ENCODE measurements at regions not wholly inside any gene's neighbourhood (a gene's known extent, or its start where the extent isn't known, plus 50 kb on each side); places are given as distances from the start of the nearest gene placed in this dataset.

- Histone ChIP-seq H3K4me2 (ENCODE audit: low read length) (no peak overlapping the region), H3K79me2 (replicated peaks; ENCODE audit: insufficient read depth, low read length) (no peaks in the 10 kb centered on the region), H4K20me1 (ENCODE audit: insufficient read depth) (no peaks in the 10 kb centered on the region), H2AFZ (ENCODE audit: low read depth, low read length) (no peak overlapping the region), H3F3A (ENCODE audit: insufficient read depth, low read length, poor library complexity, severe bottlenecking) (no peaks in the 10 kb centered on the region), H3K27ac (ENCODE audit: low read length) (no peak overlapping the region), H3K9me2 (ENCODE audit: insufficient read depth, low read length) (no peaks in the 10 kb centered on the region), H3K4me3 (ENCODE audit: low read length) (no peak overlapping the region), H3K9me3 (ENCODE audit: low read length) (no peaks in the 10 kb centered on the region), H3K36me3 (ENCODE audit: insufficient read depth, low read length) (no peaks in the 10 kb centered on the region), H3K9ac (ENCODE audit: low read length) (no peak overlapping the region), H3K27me3 (ENCODE audit: insufficient read depth, low read depth, low read length) (no peaks in the 10 kb centered on the region)
- TF ChIP-seq EZH2 (IDR thresholded peaks at IDR 0.05; ENCODE audit: borderline replicate concordance, insufficient read depth, low read length, poor library complexity, severe bottlenecking) (no peak), EP300 (conservative IDR thresholded peaks at IDR 0.05; ENCODE audit: poor library complexity, severe bottlenecking) (no peak), POLR2AphosphoS5 (IDR thresholded peaks at IDR 0.05) (no peak), MXI1 (conservative IDR thresholded peaks at IDR 0.05; ENCODE audit: poor library complexity, severe bottlenecking) (no peak), RAD21 (conservative IDR thresholded peaks at IDR 0.05) (no peak), SMC3 (conservative IDR thresholded peaks at IDR 0.05; ENCODE audit: poor library complexity) (no peak), TAF1 (IDR thresholded peaks at IDR 0.05; ENCODE audit: low read depth) (no peak), REST (IDR thresholded peaks at IDR 0.05; ENCODE audit: borderline replicate concordance) (no peak), CTCF (IDR thresholded peaks at IDR 0.05; ENCODE audit: poor library complexity, severe bottlenecking) (no peak)
Observed at GRCh38 chr12:88658009-88658408, 77.7 kb upstream of the KITLG start.

- H2AFZ ChIP-seq (ENCODE audit: low read depth, low read length), result no peak overlapping the region
Observed at GRCh38 chr12:88650715-88651114, 70.4 kb upstream of the KITLG start.

GRCh38 chr12:88648625-88649024 lies 68.4 kb upstream of the KITLG start:
- H3K36me3 ChIP-seq (ENCODE audit: insufficient read depth, low read length), result no peaks in the 10 kb centered on the region
- H3K4me2 ChIP-seq (ENCODE audit: low read length), result no peak overlapping the region
- TF ChIP-seq EZH2 (IDR thresholded peaks at IDR 0.05; ENCODE audit: borderline replicate concordance, insufficient read depth, low read length, poor library complexity, severe bottlenecking) (no peak), SMC3 (conservative IDR thresholded peaks at IDR 0.05; ENCODE audit: poor library complexity) (no peak), MXI1 (conservative IDR thresholded peaks at IDR 0.05; ENCODE audit: poor library complexity, severe bottlenecking) (no peak), RAD21 (conservative IDR thresholded peaks at IDR 0.05) (no peak), REST (IDR thresholded peaks at IDR 0.05; ENCODE audit: borderline replicate concordance) (no peak), POLR2AphosphoS5 (IDR thresholded peaks at IDR 0.05) (no peak)
- no peaks in the 10 kb centered on the region for H4K20me1 ChIP-seq (ENCODE audit: insufficient read depth)
- no peak overlapping the region for H3K27ac ChIP-seq (ENCODE audit: low read length)
- H3K79me2 ChIP-seq (replicated peaks; ENCODE audit: insufficient read depth, low read length), result no peaks in the 10 kb centered on the region
- H3F3A ChIP-seq (ENCODE audit: insufficient read depth, low read length, poor library complexity, severe bottlenecking), result no peaks in the 10 kb centered on the region
- H3K27me3 ChIP-seq (ENCODE audit: insufficient read depth, low read depth, low read length), result no peaks in the 10 kb centered on the region
- H3K9me2 ChIP-seq (ENCODE audit: insufficient read depth, low read length), result no peaks in the 10 kb centered on the region
- H3K9ac ChIP-seq (ENCODE audit: low read length), result no peak overlapping the region
- H3K4me3 ChIP-seq (ENCODE audit: low read length), result no peak overlapping the region
- H2AFZ ChIP-seq (ENCODE audit: low read depth, low read length), result no peak overlapping the region
- H3K9me3 ChIP-seq (ENCODE audit: low read length), result no peaks in the 10 kb centered on the region

More at GRCh38 chr12:88650715-88651114, 70.4 kb upstream of the KITLG start:
- H3K27me3 ChIP-seq (ENCODE audit: insufficient read depth, low read depth, low read length), result no peaks in the 10 kb centered on the region
- no peaks in the 10 kb centered on the region for H4K20me1 ChIP-seq (ENCODE audit: insufficient read depth)
- H3K4me2 ChIP-seq (ENCODE audit: low read length), result no peak overlapping the region
- H3K4me3 ChIP-seq (ENCODE audit: low read length), result no peak overlapping the region
- H3K27ac ChIP-seq (ENCODE audit: low read length), result no peak overlapping the region
- H3F3A ChIP-seq (ENCODE audit: insufficient read depth, low read length, poor library complexity, severe bottlenecking), result no peaks in the 10 kb centered on the region
- H3K79me2 ChIP-seq (replicated peaks; ENCODE audit: insufficient read depth, low read length), result no peaks in the 10 kb centered on the region
- H3K9ac ChIP-seq (ENCODE audit: low read length), result no peak overlapping the region
- H3K9me3 ChIP-seq (ENCODE audit: low read length), result no peaks in the 10 kb centered on the region
- no peaks in the 10 kb centered on the region for H3K36me3 ChIP-seq (ENCODE audit: insufficient read depth, low read length)
- no peaks in the 10 kb centered on the region for H3K9me2 ChIP-seq (ENCODE audit: insufficient read depth, low read length)
- TF ChIP-seq EZH2 (IDR thresholded peaks at IDR 0.05; ENCODE audit: borderline replicate concordance, insufficient read depth, low read length, poor library complexity, severe bottlenecking), result no peak
